ENCODE measurements at regions not wholly inside any gene's neighbourhood (a gene's known extent, or its start where the extent isn't known, plus 50 kb on each side); places are given as distances from the start of the nearest gene placed in this dataset.

- TF ChIP-seq, protein P1, sequence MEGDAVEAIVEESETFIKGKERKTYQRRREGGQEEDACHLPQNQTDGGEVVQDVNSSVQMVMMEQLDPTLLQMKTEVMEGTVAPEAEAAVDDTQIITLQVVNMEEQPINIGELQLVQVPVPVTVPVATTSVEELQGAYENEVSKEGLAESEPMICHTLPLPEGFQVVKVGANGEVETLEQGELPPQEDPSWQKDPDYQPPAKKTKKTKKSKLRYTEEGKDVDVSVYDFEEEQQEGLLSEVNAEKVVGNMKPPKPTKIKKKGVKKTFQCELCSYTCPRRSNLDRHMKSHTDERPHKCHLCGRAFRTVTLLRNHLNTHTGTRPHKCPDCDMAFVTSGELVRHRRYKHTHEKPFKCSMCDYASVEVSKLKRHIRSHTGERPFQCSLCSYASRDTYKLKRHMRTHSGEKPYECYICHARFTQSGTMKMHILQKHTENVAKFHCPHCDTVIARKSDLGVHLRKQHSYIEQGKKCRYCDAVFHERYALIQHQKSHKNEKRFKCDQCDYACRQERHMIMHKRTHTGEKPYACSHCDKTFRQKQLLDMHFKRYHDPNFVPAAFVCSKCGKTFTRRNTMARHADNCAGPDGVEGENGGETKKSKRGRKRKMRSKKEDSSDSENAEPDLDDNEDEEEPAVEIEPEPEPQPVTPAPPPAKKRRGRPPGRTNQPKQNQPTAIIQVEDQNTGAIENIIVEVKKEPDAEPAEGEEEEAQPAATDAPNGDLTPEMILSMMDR (IDR thresholded peaks at IDR 0.05), result no peak
- TF ChIP-seq POLR2A (IDR thresholded peaks at IDR 0.05), result no peak
- no peak for TF ChIP-seq EP300 (IDR thresholded peaks at IDR 0.05)
Observed at GRCh38 chr1:90851711-90852050, 134.6 kb upstream of the BARHL2 start.

Data from ovary (tissue), 3 donors.